ENCODE measurements at regions not wholly inside any gene's neighbourhood (a gene's known extent, or its start where the extent isn't known, plus 50 kb on each side); places are given as distances from the start of the nearest gene placed in this dataset.

GRCh38 chr18:47558110-47558750 lies 306.8 kb upstream of the SKOR2 start:
- H4K20me1 ChIP-seq (ENCODE audit: insufficient read depth): no peaks in the 10 kb centered on the region
- H3K4me3 ChIP-seq (ENCODE audit: low read depth in 2 of 2, low read length in 1 of 2): no peak overlapping the region
- H3F3A ChIP-seq (replicated peaks; ENCODE audit: insufficient read depth): no peaks in the 10 kb centered on the region
- POLR2A ChIA-PET: no interaction called here
- WGBS (ENCODE audit: low lambda C conversion rate): 8% methylated on average over 4 of the region's 4 CpGs
- no peak for DNase-seq
- CTCF ChIA-PET: interaction anchor here (1.1 kb wide), 1 partner anchor 191 kb away, joined by 4 read pairs; no protein-coding TSS in a partner anchor
- no peaks in the 10 kb centered on the region for H3K36me3 ChIP-seq (replicated peaks in 1 of 2; ENCODE audit: control insufficient read depth in 1 of 2, insufficient read depth in 2 of 2, low read length in 1 of 2)
- H3K9ac ChIP-seq: no peak overlapping the region
- H2AFZ ChIP-seq (ENCODE audit: low read depth): no peak overlapping the region
- no peaks in the 10 kb centered on the region for H3K9me2 ChIP-seq
- H3K27me3 ChIP-seq (ENCODE audit: insufficient read depth): no peaks in the 10 kb centered on the region
- H3K9me3 ChIP-seq: no peaks in the 10 kb centered on the region
- TF ChIP-seq NRF1 (IDR thresholded peaks at IDR 0.05; ENCODE audit: low read depth, low read length): no peak
- no peak for TF ChIP-seq USF2 (IDR thresholded peaks at IDR 0.05; ENCODE audit: borderline replicate concordance, low read depth, low read length)
- no peak for TF ChIP-seq SMC3 (IDR thresholded peaks at IDR 0.05; ENCODE audit: low read depth, low read length)
- no peaks in the 10 kb centered on the region for H3K79me2 ChIP-seq (ENCODE audit: insufficient read depth)
- no peak overlapping the region for H3K4me2 ChIP-seq
- no peak overlapping the region for H3K27ac ChIP-seq (ENCODE audit: low read depth in 2 of 2, low read length in 1 of 2)
- no peaks in the 10 kb centered on the region for H3K4me1 ChIP-seq (ENCODE audit: control insufficient read depth in 1 of 2, insufficient read depth in 2 of 2, low read depth in 1 of 2, low read length in 1 of 2)

DNA sequence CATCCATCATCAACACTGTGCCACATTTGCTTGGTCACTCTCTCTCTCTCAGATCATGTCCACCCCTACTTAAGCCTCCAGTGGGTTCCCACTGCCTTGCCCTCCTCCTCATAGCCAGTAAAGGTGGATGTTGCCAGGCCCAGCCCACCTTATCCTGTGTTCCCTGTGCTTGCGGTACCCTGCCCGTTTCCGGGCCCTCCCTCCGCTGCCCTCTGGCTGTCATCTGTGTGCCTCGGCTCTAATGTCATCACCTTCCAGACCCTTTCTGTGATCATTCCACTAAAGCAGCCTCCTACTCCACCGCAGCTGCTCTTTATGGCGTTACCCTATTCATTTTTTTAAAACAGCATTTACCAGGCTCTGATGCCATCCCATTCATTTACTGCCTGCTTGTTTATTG lies 305.7 kb upstream of the SKOR2 start:
- no peak overlapping the region for H2AFZ ChIP-seq (ENCODE audit: low read depth)
- H3K4me3 ChIP-seq (ENCODE audit: low read depth in 2 of 2, low read length in 1 of 2): no peak overlapping the region
- no peaks in the 10 kb centered on the region for H3K9me2 ChIP-seq
- no peaks in the 10 kb centered on the region for H3K36me3 ChIP-seq (replicated peaks in 1 of 2; ENCODE audit: control insufficient read depth in 1 of 2, insufficient read depth in 2 of 2, low read length in 1 of 2)
- no peaks in the 10 kb centered on the region for H3K79me2 ChIP-seq (ENCODE audit: insufficient read depth)
- ChIA-PET POLR2A (no interaction called here), CTCF (no interaction called here)
- no peak for DNase-seq
- no peak overlapping the region for H3K9ac ChIP-seq
- H3K4me2 ChIP-seq: no peak overlapping the region
- H3F3A ChIP-seq (replicated peaks; ENCODE audit: insufficient read depth): no peaks in the 10 kb centered on the region
- no peaks in the 10 kb centered on the region for H4K20me1 ChIP-seq (ENCODE audit: insufficient read depth)
- H3K27ac ChIP-seq (ENCODE audit: low read depth in 2 of 2, low read length in 1 of 2): no peak overlapping the region
- no peaks in the 10 kb centered on the region for H3K27me3 ChIP-seq (ENCODE audit: insufficient read depth)
- H3K4me1 ChIP-seq (ENCODE audit: control insufficient read depth in 1 of 2, insufficient read depth in 2 of 2, low read depth in 1 of 2, low read length in 1 of 2): no peaks in the 10 kb centered on the region
- WGBS (ENCODE audit: low lambda C conversion rate): 54% methylated on average over 7 of the region's 7 CpGs
- no peaks in the 10 kb centered on the region for H3K9me3 ChIP-seq
- TF ChIP-seq ELF1 (IDR thresholded peaks at IDR 0.05) (no peak), FOSL2 (IDR thresholded peaks at IDR 0.05; ENCODE audit: borderline replicate concordance, low read depth) (no peak), EZH2phosphoT487 (IDR thresholded peaks at IDR 0.05; ENCODE audit: borderline replicate concordance, low read depth) (no peak), FOXJ3 (CRISPR knock-in tag; IDR thresholded peaks at IDR 0.05) (no peak), IRF3 (IDR thresholded peaks at IDR 0.05; ENCODE audit: low read depth, low read length) (no peak), CHD2 (IDR thresholded peaks at IDR 0.05; ENCODE audit: low read length, partially characterized antibody) (no peak), REST (IDR thresholded peaks at IDR 0.05; ENCODE audit: low read depth, low read length) (no peak), RAD21 (IDR thresholded peaks at IDR 0.05; ENCODE audit: low read length) (no peak), ZBTB33 (IDR thresholded peaks at IDR 0.05; ENCODE audit: borderline replicate concordance, low read depth) (no peak), CTCF (IDR thresholded peaks at IDR 0.05) (no peak), TEAD4 (IDR thresholded peaks at IDR 0.05; ENCODE audit: borderline replicate concordance, insufficient read depth) (no peak), TCF12 (IDR thresholded peaks at IDR 0.05) (no peak), RCOR1 (IDR thresholded peaks at IDR 0.05; ENCODE audit: low read length) (no peak), RFX5 (IDR thresholded peaks at IDR 0.05; ENCODE audit: low read length) (no peak)
- TF ChIP-seq, protein P1, sequence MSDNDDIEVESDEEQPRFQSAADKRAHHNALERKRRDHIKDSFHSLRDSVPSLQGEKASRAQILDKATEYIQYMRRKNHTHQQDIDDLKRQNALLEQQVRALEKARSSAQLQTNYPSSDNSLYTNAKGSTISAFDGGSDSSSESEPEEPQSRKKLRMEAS (IDR thresholded peaks at IDR 0.05; ENCODE audit: low read depth): no peak

All from SK-N-SH (cell line).